ENCODE measurements at regions not wholly inside any gene's neighbourhood (a gene's known extent, or its start where the extent isn't known, plus 50 kb on each side); places are given as distances from the start of the nearest gene placed in this dataset.
"Not testable (repeated sequence)": the region's sequence is repeated elsewhere in the genome, so short reads cannot be mapped to it uniquely, and the experiment has no call there.

DNA sequence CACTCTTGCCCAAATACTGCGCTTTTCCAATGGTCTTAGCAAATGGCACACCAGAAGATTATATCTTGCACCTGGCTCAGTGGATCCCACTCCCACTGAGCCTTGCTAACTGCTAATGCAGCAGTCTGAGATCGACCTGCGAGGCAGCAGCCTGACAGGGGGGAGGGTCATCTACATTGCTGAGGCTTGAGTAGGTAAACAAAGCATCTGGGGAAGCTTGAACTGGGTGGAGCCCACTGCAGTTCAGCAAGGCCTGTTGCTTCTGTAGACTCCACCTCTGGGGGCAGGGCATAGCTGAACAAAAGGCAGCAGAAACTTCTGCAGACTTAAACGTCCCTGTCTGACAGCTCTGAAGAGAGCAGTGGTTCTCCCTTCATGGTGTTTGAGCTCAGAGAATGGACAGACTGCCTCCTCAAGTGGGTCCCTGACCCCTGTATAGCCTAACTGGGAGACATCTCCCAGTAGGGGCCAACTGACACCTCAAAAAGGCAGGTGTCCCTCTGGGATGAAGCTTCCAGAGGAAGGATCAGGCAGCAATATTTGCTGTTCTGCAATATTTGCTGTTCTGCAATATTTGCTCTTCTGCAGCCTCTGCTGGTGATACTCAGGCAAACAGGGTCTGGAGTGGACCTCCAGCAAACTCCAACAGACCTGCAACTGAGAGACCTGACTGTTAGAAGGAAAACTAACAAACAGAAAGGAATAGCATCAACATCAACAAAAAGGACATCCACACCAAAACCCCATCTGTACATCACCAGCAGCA is 93.0 kb upstream of the MEGF10 start:
- H3K4me1 Mint-ChIP-seq (ENCODE audit: low read depth); H3K27ac Mint-ChIP-seq; H3K36me3 Mint-ChIP-seq; H3K4me3 Mint-ChIP-seq; H3K9me3 Mint-ChIP-seq (ENCODE audit: low read depth): not testable (repeated sequence)
- H3K27me3 Mint-ChIP-seq: peaks cover 16% of the 10 kb centered on the region

DNA sequence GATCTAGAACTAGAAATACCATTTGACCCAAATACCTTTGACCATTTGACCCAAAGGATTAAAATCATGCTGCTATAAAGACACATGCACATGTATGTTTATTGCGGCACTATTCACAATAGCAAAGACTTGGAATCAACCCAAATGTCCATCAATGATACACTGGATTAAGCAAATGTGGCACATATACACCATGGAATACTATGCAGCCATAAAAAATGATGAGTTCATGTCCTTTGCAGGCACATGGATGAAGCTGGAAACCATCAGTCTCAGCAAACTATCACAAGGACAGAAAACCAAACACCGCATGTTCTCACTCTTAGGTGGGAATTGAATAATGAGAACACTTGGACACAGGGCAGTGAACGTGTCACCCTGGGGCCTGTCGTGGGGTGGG is 87.9 kb upstream of the MEGF10 start:
- not testable (repeated sequence) for H3K36me3 Mint-ChIP-seq; H3K27ac Mint-ChIP-seq; H3K9me3 Mint-ChIP-seq (ENCODE audit: low read depth); H3K27me3 Mint-ChIP-seq; H3K4me1 Mint-ChIP-seq (ENCODE audit: low read depth); H3K4me3 Mint-ChIP-seq

DNA sequence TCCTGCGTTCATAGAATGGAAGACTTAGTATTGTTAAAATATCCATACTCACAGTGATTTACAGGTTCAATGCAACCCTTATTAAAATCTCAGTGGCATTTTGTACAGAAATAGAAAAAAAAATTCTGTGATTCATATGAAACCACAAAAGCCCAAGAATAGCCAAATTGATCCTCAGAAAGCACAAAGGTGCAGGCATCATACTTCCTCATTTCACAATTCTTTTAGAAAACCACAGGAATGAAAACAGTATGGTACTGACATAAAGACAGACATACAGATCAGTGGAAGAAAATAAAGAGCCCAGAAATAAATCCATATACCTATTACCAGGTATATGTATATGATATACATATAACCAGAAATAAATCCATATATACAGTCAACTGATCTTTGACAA is 86.8 kb upstream of the MEGF10 start:
- peaks cover 2% of the 10 kb centered on the region for H3K36me3 Mint-ChIP-seq
- H3K4me1 Mint-ChIP-seq (ENCODE audit: low read depth): no peaks in the 10 kb centered on the region
- peaks cover 8% of the 10 kb centered on the region for H3K27me3 Mint-ChIP-seq
- H3K27ac Mint-ChIP-seq: no peak overlapping the region
- H3K9me3 Mint-ChIP-seq (ENCODE audit: low read depth): peaks cover 8% of the 10 kb centered on the region
- H3K4me3 Mint-ChIP-seq: no peak overlapping the region

DNA sequence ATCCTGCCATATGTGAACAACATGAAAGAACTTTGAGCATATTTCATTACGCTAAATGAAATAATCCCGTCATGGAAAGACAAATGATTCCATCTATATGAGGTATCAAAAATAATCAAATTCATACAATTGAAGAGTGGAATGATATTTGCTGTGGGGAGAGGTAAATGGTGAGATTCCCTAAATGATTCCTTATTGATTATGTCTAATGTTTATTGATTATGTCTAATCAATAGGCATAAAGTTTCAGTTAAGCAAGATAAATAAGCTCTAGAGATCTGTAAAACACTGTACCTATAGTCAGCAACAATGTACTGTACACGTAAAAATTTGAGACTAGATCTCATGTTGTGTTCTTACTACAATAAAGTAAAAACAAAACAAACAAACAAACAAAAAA is 85.4 kb upstream of the MEGF10 start:
- Mint-ChIP-seq H3K9me3 (ENCODE audit: low read depth) (no peaks in the 10 kb centered on the region), H3K4me3 (no peak overlapping the region), H3K4me1 (ENCODE audit: low read depth) (no peaks in the 10 kb centered on the region), H3K36me3 (no peaks in the 10 kb centered on the region), H3K27me3 (peaks cover 4% of the 10 kb centered on the region), H3K27ac (no peak overlapping the region)

DNA sequence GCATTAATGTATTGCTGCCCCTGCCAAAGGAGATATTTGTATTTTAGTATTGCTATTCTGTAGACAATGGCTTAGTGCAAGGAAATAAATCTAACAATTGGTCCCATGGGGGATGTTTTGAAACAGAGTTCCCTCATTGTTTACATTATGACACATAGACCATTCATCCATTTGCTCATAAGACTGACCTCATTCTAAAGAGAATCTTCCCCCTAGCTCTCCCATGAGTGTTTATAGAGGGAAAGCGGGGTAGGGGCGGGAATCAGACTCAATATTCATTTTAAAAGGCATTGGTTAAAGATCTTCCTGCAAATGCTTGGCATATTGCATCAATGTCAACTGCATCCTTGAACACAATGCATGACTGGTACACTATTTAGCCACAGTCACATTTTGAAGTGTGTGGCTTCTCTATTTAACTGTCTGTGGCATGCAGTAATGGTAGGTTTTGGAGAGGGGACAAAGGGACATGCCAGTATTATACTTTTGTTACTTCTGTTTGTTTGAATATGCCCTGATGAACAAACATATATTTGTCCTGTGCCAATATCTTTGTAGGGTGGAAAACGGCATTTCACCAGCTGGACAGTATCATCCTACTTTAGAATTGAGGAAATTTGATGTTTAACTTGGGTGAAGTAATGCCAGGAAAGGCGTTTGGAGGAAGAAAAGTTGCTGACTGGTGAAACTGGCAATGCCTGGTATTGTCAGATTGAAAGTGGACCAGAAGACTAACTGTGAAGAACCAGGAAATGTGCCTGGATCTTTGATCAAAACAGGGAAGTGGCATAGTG is 84.1 kb upstream of the MEGF10 start:
- Mint-ChIP-seq H3K27ac (no peak overlapping the region), H3K9me3 (ENCODE audit: low read depth) (no peaks in the 10 kb centered on the region), H3K27me3 (peaks cover 3% of the 10 kb centered on the region), H3K4me1 (ENCODE audit: low read depth) (no peaks in the 10 kb centered on the region), H3K4me3 (no peak overlapping the region), H3K36me3 (no peaks in the 10 kb centered on the region)

DNA sequence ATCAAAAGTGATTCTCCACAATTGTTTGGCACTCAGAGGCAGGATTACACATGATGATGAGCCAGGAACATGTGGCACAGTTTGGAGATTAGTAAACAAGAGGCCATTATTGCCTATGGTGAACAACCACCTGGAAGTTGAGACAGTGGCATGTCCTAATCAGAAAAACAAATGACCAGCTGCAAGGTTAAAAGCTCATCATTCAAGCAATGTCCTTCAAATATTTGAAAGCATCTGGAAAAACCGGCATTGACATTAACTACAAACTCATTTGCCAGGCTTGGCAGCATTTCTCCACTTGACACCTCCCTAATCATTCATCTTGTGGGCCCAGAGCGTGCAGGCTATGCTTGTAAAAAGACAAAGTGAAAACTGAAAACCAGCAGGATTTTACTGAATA is 80.6 kb upstream of the MEGF10 start:
- H3K27me3 Mint-ChIP-seq: peaks cover 4% of the 10 kb centered on the region
- H3K4me3 Mint-ChIP-seq: no peak overlapping the region
- H3K4me1 Mint-ChIP-seq (ENCODE audit: low read depth): no peaks in the 10 kb centered on the region
- H3K36me3 Mint-ChIP-seq: no peaks in the 10 kb centered on the region
- peaks cover 6% of the 10 kb centered on the region for H3K9me3 Mint-ChIP-seq (ENCODE audit: low read depth)
- H3K27ac Mint-ChIP-seq: no peak overlapping the region

DNA sequence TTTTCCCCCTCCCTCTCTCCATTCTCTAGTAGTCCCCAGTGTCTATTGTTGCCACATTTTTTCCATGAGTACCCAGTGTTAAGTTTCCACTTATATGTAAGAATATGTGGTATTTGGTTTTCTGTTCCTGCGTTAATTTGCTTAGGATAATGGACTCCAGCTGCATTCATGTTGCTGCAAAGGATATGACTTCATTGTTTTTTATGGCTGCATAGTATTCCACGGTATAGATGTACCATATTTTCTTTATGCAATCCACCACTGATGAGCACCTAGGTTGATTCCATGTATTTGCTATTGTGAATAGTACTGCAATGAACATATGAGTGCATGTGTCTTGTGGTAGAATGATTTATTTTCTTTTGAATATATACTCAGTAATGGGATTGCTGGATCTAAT is 77.4 kb upstream of the MEGF10 start:
- peaks cover 10% of the 10 kb centered on the region for H3K36me3 Mint-ChIP-seq
- peaks cover 6% of the 10 kb centered on the region for H3K9me3 Mint-ChIP-seq (ENCODE audit: low read depth)
- H3K27ac Mint-ChIP-seq: no peak overlapping the region
- H3K27me3 Mint-ChIP-seq: peaks cover 10% of the 10 kb centered on the region
- H3K4me1 Mint-ChIP-seq (ENCODE audit: low read depth): no peaks in the 10 kb centered on the region
- H3K4me3 Mint-ChIP-seq: no peak overlapping the region

DNA sequence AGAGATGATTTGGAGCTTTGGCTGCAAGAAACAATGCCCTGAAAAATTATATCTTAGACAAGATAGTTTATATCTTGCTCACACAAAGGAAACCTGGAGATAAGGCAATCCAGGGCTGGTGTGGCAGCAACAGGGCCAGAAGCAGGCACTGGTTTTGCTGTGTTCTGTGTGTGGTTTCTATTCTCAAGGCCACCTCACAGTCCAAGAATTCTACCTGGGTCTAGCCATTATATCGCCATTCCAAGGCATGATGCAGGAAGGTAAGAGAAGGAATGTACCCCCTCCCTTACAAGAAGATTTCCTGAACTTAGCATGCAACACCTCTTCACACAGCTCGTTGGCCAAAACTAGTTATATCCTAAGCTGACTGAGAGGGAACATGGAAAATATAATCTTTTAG is 74.5 kb upstream of the MEGF10 start:
- no peak overlapping the region for H3K4me3 Mint-ChIP-seq
- H3K36me3 Mint-ChIP-seq: peaks cover 18% of the 10 kb centered on the region
- no peak overlapping the region for H3K27ac Mint-ChIP-seq
- peaks cover 12% of the 10 kb centered on the region for H3K27me3 Mint-ChIP-seq
- H3K9me3 Mint-ChIP-seq (ENCODE audit: low read depth): peaks cover 14% of the 10 kb centered on the region
- H3K4me1 Mint-ChIP-seq (ENCODE audit: low read depth): no peaks in the 10 kb centered on the region

DNA sequence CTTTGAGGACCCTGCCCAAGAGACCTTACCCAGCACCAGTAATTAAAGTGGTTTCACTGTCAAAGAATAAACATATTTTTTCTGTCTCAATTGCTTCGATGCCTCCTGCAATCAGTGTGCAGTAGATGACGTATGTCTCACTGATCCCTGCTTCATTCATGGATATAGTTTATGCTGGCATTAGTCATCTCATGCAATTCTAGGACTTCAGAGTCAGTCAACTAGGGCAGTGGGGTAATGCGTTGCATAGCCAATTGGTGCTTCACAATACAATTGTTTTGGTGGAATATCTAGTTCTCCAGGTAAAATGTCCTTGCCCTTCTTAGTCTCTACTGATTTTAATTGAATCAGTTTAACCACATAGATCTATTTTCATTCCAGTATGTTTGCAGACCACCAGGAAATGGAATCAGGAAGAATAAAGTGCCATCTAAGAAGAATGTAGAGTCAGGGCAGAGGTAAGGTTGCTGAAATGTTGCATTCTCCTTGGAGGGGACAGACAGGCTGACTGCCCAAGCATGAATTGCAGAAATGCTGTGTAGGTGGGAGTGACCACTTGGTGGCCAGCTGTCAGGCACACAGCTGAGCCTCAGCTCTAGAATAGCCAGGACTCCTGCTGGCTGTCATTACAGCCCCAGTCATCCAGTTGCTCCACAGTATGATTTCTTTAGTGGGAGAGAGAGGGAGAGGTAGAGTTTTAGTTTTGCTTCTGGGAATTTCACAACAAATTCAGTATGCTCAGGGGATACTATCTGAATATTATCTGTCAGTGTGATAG is 73.5 kb upstream of the MEGF10 start:
- H3K27me3 Mint-ChIP-seq: peaks cover 12% of the 10 kb centered on the region
- H3K27ac Mint-ChIP-seq: no peak overlapping the region
- no peaks in the 10 kb centered on the region for H3K4me1 Mint-ChIP-seq (ENCODE audit: low read depth)
- H3K36me3 Mint-ChIP-seq: peaks cover 18% of the 10 kb centered on the region
- H3K4me3 Mint-ChIP-seq: no peak overlapping the region
- H3K9me3 Mint-ChIP-seq (ENCODE audit: low read depth): peaks cover 21% of the 10 kb centered on the region

DNA sequence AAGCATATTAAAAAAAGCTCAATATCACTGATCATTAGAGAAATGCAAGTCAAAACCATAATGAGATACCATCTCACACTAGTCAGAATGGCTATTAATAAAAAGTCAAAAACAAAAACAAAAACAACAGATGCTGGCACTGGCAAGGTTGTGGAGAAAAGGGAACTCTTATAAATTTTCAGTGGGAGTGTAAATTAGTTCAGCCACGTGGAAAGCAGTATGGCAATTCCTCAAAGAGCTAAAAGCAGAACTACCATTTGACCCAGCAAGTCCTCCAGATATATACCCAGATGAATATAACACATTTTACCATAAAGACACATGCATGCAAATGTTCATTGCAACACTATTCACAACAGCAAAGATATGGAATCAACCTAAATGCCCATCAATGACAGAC is 68.7 kb upstream of the MEGF10 start:
- H3K27me3 Mint-ChIP-seq; H3K4me3 Mint-ChIP-seq; H3K4me1 Mint-ChIP-seq (ENCODE audit: low read depth); H3K27ac Mint-ChIP-seq: not testable (repeated sequence)
- H3K9me3 Mint-ChIP-seq (ENCODE audit: low read depth): peaks cover 17% of the 10 kb centered on the region
- H3K36me3 Mint-ChIP-seq: peaks cover 15% of the 10 kb centered on the region

DNA sequence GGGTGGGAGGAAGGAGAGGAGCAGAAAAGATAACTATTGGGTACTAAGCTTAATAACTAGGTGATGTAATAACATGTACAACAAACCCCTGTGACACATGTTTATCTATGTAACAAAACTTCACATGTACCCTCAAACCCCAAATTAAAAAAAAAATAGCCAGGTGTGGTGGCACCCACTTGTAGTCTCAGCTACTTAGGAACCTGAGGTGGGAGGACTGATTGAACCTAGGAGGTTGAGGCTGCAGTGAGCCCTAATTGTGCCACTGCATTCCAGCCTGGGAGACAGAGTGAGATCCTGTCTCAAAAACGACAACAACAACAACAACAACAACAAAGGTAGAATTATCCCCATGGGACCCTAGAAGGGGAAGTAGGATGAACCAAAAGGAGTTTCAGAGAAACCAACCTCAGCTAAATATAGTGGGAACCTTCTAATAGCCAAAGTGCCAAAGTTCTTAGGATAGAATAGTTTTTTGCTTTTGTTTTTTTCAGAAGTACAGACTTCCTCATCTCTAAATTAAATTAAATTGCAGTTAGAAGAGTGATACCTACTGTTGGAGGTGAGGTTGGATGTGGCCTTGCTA is 67.9 kb upstream of the MEGF10 start:
- peaks cover 12% of the 10 kb centered on the region for H3K36me3 Mint-ChIP-seq
- H3K4me1 Mint-ChIP-seq (ENCODE audit: low read depth); H3K4me3 Mint-ChIP-seq; H3K27me3 Mint-ChIP-seq; H3K27ac Mint-ChIP-seq: not testable (repeated sequence)
- H3K9me3 Mint-ChIP-seq (ENCODE audit: low read depth): peaks cover 18% of the 10 kb centered on the region

DNA sequence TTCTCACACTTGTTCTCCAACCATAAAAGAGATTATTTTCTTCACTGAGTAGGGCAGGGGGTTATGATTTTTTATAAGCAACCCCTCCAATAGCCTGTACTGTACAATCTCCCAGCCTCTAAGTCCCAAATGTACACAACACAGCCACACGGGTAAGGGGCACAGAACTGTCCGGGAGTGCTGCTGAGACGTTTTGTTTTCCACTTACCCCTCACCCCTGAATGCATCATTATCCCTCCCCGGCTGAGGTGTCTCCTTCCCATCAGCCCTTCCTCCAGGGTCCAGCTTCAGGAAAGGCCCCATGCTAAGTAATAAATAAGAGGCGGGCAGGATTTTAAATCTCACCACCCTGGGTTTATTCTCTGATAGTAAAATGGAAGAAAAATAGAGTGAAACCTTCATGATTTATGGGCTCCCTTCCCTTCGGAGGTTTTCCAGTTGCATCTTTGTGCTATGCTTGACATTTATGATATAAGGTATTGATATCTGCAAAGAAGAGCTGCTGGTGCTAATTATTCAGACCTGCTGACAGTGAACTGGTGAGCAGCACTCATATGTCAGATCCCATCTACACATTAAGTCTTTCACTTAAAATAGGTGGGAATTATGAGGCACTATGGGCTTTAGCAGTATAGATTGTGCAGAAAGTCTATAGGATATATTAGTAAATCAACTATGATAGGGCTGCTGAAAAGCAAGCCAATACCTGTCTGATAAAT is 67.2 kb upstream of the MEGF10 start:
- peaks cover 2% of the 10 kb centered on the region for H3K27me3 Mint-ChIP-seq
- peaks cover 20% of the 10 kb centered on the region for H3K9me3 Mint-ChIP-seq (ENCODE audit: low read depth)
- no peak overlapping the region for H3K4me3 Mint-ChIP-seq
- H3K4me1 Mint-ChIP-seq (ENCODE audit: low read depth): no peaks in the 10 kb centered on the region
- no peak overlapping the region for H3K27ac Mint-ChIP-seq
- peaks cover 11% of the 10 kb centered on the region for H3K36me3 Mint-ChIP-seq

DNA sequence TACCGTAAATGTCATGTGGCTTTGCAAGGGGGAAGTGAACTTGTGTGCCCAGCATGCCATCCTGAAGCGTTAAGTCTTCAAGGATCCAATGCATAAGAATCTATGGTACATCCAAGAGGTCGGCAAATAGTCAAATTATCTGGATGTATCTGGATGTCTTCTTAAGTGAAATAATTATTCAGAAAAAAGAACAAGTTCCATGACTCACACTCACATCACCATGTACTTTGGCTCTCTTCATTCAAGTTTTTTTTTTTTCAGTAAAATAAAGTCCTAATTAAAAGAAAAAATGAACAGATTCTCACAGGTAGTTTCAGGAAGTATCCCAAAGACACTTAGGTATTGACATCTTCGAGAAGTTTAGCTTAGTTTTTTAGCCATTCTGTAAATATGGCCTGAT is 62.7 kb upstream of the MEGF10 start:
- Mint-ChIP-seq H3K27me3 (no peaks in the 10 kb centered on the region), H3K4me3 (no peak overlapping the region), H3K27ac (no peak overlapping the region), H3K9me3 (ENCODE audit: low read depth) (peaks cover 5% of the 10 kb centered on the region), H3K4me1 (ENCODE audit: low read depth) (peaks cover 16% of the 10 kb centered on the region), H3K36me3 (peaks cover 12% of the 10 kb centered on the region)

DNA sequence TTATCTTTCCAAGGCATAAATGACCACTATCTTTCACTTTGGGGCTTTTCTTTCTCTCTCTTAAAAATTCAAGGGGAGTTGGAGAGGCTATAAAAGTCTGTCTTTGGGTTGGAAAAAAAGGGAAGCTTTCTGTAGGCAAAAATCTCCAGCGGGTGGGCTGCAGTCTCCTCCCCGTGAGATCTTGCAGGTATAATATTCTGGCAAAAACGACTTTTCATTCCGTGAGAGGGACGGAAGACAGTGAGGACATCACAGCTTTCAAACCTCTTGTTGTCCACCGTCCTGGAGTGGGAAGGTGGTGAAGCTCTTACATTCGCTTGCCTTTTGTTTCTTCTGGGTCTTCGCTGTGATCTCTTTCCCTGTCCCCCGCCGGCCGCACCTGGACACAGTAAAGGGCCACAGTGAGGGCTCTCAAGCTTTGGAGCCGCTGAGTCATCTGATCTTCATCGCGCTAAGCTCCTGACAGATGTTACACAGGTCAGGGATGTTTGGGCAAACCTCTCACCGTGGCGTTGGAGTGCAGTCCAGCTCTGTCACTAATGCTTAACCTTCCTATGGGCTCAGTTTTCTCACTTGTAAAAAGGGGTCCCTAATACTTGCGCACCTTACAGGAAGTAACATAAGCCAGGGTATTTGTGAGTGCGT is 61.9 kb upstream of the MEGF10 start:
- H3K9me3 Mint-ChIP-seq (ENCODE audit: low read depth): peaks cover 5% of the 10 kb centered on the region
- H3K27me3 Mint-ChIP-seq: no peaks in the 10 kb centered on the region
- H3K4me3 Mint-ChIP-seq: peak overlapping the region; percentile 69
- H3K36me3 Mint-ChIP-seq: peaks cover 12% of the 10 kb centered on the region
- H3K27ac Mint-ChIP-seq: peak overlapping the region; percentile 52
- H3K4me1 Mint-ChIP-seq (ENCODE audit: low read depth): peaks cover 16% of the 10 kb centered on the region
